PC-9 (cell line): ENCODE measurements at regions not wholly inside any gene's neighbourhood (a gene's known extent, or its start where the extent isn't known, plus 50 kb on each side); places are given as distances from the start of the nearest gene placed in this dataset.

Source experiments
- EZH2 ChIP-seq: fragments of 200-600 bp; sonication (generic); IDR thresholded peaks from 2 replicates; pipeline ENCODE4 v1.8.0; 2017; ENCODE audit warnings: antibody characterized with exemption, low read depth
- TF ChIP-seq, protein P1 (sequence below): fragments of 200-600 bp; sonication (generic); conservative IDR thresholded peaks from 2 replicates; pipeline ENCODE4 v1.6.1; 2017; ENCODE audit warnings: mixed run types, antibody characterized with exemption, mild to moderate bottlenecking, moderate library complexity

DNA sequence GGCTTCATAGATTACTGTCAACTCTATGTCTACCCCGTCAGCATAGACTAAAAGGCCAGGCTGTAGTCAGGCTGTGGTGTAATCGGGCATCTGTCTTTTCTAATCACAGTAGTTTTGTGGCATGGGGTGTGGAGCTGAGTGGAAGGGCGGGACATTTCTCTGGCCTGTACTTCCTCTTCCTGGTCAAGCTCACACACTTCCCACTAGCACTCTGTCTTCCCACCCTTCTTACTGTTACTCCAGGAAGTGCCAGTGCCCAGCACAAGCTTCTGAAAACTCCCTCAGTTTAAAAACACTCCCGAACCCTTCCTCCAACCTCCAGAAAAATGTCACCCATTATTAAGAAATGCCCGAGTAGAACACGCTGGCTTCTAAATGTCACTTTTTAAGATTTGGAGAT, 229.8 kb downstream of the KLF5 start:
- TF ChIP-seq, protein P1, sequence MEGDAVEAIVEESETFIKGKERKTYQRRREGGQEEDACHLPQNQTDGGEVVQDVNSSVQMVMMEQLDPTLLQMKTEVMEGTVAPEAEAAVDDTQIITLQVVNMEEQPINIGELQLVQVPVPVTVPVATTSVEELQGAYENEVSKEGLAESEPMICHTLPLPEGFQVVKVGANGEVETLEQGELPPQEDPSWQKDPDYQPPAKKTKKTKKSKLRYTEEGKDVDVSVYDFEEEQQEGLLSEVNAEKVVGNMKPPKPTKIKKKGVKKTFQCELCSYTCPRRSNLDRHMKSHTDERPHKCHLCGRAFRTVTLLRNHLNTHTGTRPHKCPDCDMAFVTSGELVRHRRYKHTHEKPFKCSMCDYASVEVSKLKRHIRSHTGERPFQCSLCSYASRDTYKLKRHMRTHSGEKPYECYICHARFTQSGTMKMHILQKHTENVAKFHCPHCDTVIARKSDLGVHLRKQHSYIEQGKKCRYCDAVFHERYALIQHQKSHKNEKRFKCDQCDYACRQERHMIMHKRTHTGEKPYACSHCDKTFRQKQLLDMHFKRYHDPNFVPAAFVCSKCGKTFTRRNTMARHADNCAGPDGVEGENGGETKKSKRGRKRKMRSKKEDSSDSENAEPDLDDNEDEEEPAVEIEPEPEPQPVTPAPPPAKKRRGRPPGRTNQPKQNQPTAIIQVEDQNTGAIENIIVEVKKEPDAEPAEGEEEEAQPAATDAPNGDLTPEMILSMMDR, result no peak
- TF ChIP-seq EZH2, result no peak
